NCI-H1092 treated with DMSO at 0.1 percent for 48 hours (cell line): ENCODE measurements at regions not wholly inside any gene's neighbourhood (a gene's known extent, or its start where the extent isn't known, plus 50 kb on each side); places are given as distances from the start of the nearest gene placed in this dataset.
A peak's percentile ranks its signal among the peaks of the same experiment; 100 is the strongest.
"Not testable (repeated sequence)": the region's sequence is repeated elsewhere in the genome, so short reads cannot be mapped to it uniquely, and the experiment has no call there.

ENCODE experiments used
- DNase-seq: peaks from one replicate; lab custom pipeline; 2025; lab: John Stamatoyannopoulos, UW

- DNase-seq: peak; percentile 56
Observed at GRCh38 chr2:175414882-175415487, 233.5 kb upstream of the ATP5MC3 start.

GRCh38 chr2:175414191-175414881 lies 232.8 kb upstream of the ATP5MC3 start:
- DNase-seq: no peak

- DNase-seq: not testable (repeated sequence)
Observed at GRCh38 chr2:175410941-175411340, 229.4 kb upstream of the ATP5MC3 start.

- no peak for DNase-seq
Observed at GRCh38 chr2:175404839-175405238, 223.3 kb upstream of the ATP5MC3 start.

GRCh38 chr2:175403599-175404221 lies 222.2 kb upstream of the ATP5MC3 start:
- no peak for DNase-seq

- DNase-seq: no peak
Observed at GRCh38 chr2:175402571-175402970, 221.1 kb upstream of the ATP5MC3 start.

- DNase-seq: no peak
Observed at GRCh38 chr2:175401956-175402469, 220.5 kb upstream of the ATP5MC3 start.

- DNase-seq: no peak
Observed at GRCh38 chr2:175400975-175401374, 219.5 kb upstream of the ATP5MC3 start.

- no peak for DNase-seq
Observed at GRCh38 chr2:175399326-175399725, 217.8 kb upstream of the ATP5MC3 start.

- DNase-seq: no peak
Observed at GRCh38 chr2:175398848-175399247, 217.3 kb upstream of the ATP5MC3 start.

GRCh38 chr2:175396696-175397095 lies 215.2 kb upstream of the ATP5MC3 start:
- no peak for DNase-seq

GRCh38 chr2:175393851-175394250 lies 212.3 kb upstream of the ATP5MC3 start:
- DNase-seq: no peak

GRCh38 chr2:175383286-175383685 lies 201.8 kb upstream of the ATP5MC3 start:
- DNase-seq: no peak

- no peak for DNase-seq
Observed at GRCh38 chr2:175373729-175374128, 192.2 kb upstream of the ATP5MC3 start.

- no peak for DNase-seq
Observed at GRCh38 chr2:175372704-175373701, 191.5 kb upstream of the ATP5MC3 start.

GRCh38 chr2:175371378-175371777 lies 189.9 kb upstream of the ATP5MC3 start:
- no peak for DNase-seq

GRCh38 chr2:175366815-175367214 lies 185.3 kb upstream of the ATP5MC3 start:
- DNase-seq: peak; percentile 68

GRCh38 chr2:175363699-175364098 lies 182.2 kb upstream of the ATP5MC3 start:
- DNase-seq: peak; percentile 92

- no peak for DNase-seq
Observed at GRCh38 chr2:175362331-175362730, 180.8 kb upstream of the ATP5MC3 start.

GRCh38 chr2:175359710-175360109 lies 178.2 kb upstream of the ATP5MC3 start:
- no peak for DNase-seq

GRCh38 chr2:175356901-175357300 lies 175.4 kb upstream of the ATP5MC3 start:
- no peak for DNase-seq

GRCh38 chr2:175355246-175355645 lies 173.7 kb upstream of the ATP5MC3 start:
- DNase-seq: no peak
